DOHH2 (cell line): ENCODE measurements at regions not wholly inside any gene's neighbourhood (a gene's known extent, or its start where the extent isn't known, plus 50 kb on each side); places are given as distances from the start of the nearest gene placed in this dataset.

Source experiments
- H3F3A ChIP-seq: fragments of 200-600 bp; sonication (generic), shearing (Covaris generic); 2 replicates; pipeline ENCODE4 v1.6.0; 2016; ENCODE audit warnings: antibody characterized with exemption, mild to moderate bottlenecking; ENCODE audit not compliant: control insufficient read depth, insufficient read depth
- H3K27ac ChIP-seq: fragments of 200-600 bp; sonication (generic); 2 replicates; pipeline ENCODE4 v1.5.1; 2014; ENCODE audit warnings: low read depth, mild to moderate bottlenecking, low read length, moderate library complexity
- H3K27me3 ChIP-seq: fragments of 200-600 bp; sonication (generic); 2 replicates; pipeline ENCODE4 v1.6.1; 2014; ENCODE audit warnings: mild to moderate bottlenecking, low read length, mixed read lengths; ENCODE audit not compliant: control insufficient read depth
- H3K36me3 ChIP-seq: fragments of 200-600 bp; sonication (generic); 2 replicates; pipeline ENCODE4 v1.6.1; 2014; ENCODE audit warnings: mild to moderate bottlenecking, low read length, moderate library complexity, mixed read lengths; ENCODE audit not compliant: control insufficient read depth
- H3K4me1 ChIP-seq: fragments of 200-600 bp; sonication (generic); 2 replicates; pipeline ENCODE4 v1.6.1; 2014; ENCODE audit warnings: mild to moderate bottlenecking, low read length, mixed read lengths; ENCODE audit not compliant: control insufficient read depth
- H3K4me2 ChIP-seq: fragments of 200-600 bp; sonication (generic); 2 replicates; pipeline ENCODE4 v1.6.0; 2014; ENCODE audit warnings: mild to moderate bottlenecking, low read length, moderate library complexity
- H3K4me3 ChIP-seq: fragments of 200-600 bp; sonication (generic); 2 replicates; pipeline ENCODE4 v1.5.1; 2014; ENCODE audit warnings: mild to moderate bottlenecking, low read length, mixed read lengths
- H3K79me2 ChIP-seq: fragments of 200-600 bp; sonication (generic); 2 replicates; pipeline ENCODE4 v1.6.1; 2014; ENCODE audit warnings: mild to moderate bottlenecking, low read length, mixed read lengths; ENCODE audit not compliant: control insufficient read depth
- H3K9me2 ChIP-seq: fragments of 200-600 bp; sonication (generic); replicated peaks from 2 replicates; pipeline ENCODE4 v1.6.1; 2014; ENCODE audit warnings: mild to moderate bottlenecking, low read length, mixed read lengths; ENCODE audit not compliant: control insufficient read depth
- H3K9me3 ChIP-seq: fragments of 200-600 bp; sonication (generic); 2 replicates; pipeline ENCODE4 v1.6.1; 2014; ENCODE audit warnings: antibody characterized with exemption, low read length, mixed read lengths; ENCODE audit not compliant: control insufficient read depth, insufficient read depth
- H4K20me1 ChIP-seq: fragments of 200-600 bp; sonication (generic); 2 replicates; pipeline ENCODE4 v1.6.0; 2014; ENCODE audit warnings: low read depth, mild to moderate bottlenecking, antibody characterized with exemption, low read length, moderate library complexity; ENCODE audit not compliant: control insufficient read depth, insufficient read depth
- EZH2phosphoT487 ChIP-seq: fragments of 200-600 bp; sonication (generic); IDR thresholded peaks from 2 replicates; pipeline ENCODE4 v1.6.1; 2017; ENCODE audit warnings: borderline replicate concordance, mild to moderate bottlenecking, antibody characterized with exemption, low read length, moderate library complexity, mixed read lengths
- TF ChIP-seq, protein P1 (sequence below): fragments of 200-600 bp; sonication (generic); IDR thresholded peaks from one replicate; pipeline ENCODE4 v1.5.1; 2014; ENCODE audit warnings: antibody characterized with exemption, mild to moderate bottlenecking, low read depth, low read length; ENCODE audit not compliant: poor library complexity, severe bottlenecking

DNA sequence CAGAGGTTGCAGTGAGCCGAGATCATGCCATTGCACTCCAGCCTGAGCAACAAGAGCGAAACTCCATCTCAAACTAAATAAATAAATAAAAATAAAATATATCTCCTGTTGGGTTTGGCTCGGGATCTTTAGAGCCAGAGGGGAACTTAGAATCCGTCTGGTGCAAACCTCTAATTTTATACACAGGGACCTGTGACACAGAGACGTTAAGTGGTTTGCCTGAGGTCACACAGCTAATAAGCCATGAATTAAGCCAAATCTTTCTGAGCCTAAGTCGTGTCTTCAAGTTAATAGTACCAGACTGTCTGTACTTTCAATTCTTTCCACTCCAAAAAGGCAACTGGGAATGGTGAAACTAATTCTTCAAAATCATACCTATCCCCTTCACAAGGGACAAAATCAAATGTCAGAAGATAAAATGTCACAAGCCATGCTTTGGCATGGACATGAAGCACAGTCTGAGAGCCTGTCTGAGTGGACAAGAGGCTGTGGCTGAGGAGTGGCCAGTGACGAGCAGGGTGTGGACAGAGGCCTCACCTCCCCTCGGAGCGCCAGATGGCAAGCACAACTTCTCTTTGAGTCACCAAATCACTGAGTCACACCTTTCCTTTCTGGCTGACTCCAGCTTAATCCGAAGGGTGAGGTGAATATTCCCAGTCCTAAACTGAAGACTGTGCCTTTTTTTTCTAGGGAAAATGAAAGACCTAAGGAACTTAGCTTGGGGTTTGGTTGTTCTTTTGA is 177.4 kb downstream of the TFAP2A start:
- Histone ChIP-seq H3K27me3 (0 out of 2 replicates have a peak, but pooled peaks cover 2% of the 10 kb centered on the region), H3K4me2 (no peak overlapping the region), H3K79me2 (no peaks in the 10 kb centered on the region), H3K9me3 (no peaks in the 10 kb centered on the region), H3F3A (no peaks in the 10 kb centered on the region), H4K20me1 (no peaks in the 10 kb centered on the region), H3K27ac (no peak overlapping the region), H3K4me3 (no peak overlapping the region), H3K4me1 (no peaks in the 10 kb centered on the region), H3K9me2 (no peaks in the 10 kb centered on the region), H3K36me3 (no peaks in the 10 kb centered on the region)
- TF ChIP-seq EZH2phosphoT487: no peak
- TF ChIP-seq, protein P1, sequence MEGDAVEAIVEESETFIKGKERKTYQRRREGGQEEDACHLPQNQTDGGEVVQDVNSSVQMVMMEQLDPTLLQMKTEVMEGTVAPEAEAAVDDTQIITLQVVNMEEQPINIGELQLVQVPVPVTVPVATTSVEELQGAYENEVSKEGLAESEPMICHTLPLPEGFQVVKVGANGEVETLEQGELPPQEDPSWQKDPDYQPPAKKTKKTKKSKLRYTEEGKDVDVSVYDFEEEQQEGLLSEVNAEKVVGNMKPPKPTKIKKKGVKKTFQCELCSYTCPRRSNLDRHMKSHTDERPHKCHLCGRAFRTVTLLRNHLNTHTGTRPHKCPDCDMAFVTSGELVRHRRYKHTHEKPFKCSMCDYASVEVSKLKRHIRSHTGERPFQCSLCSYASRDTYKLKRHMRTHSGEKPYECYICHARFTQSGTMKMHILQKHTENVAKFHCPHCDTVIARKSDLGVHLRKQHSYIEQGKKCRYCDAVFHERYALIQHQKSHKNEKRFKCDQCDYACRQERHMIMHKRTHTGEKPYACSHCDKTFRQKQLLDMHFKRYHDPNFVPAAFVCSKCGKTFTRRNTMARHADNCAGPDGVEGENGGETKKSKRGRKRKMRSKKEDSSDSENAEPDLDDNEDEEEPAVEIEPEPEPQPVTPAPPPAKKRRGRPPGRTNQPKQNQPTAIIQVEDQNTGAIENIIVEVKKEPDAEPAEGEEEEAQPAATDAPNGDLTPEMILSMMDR: no peak

DNA sequence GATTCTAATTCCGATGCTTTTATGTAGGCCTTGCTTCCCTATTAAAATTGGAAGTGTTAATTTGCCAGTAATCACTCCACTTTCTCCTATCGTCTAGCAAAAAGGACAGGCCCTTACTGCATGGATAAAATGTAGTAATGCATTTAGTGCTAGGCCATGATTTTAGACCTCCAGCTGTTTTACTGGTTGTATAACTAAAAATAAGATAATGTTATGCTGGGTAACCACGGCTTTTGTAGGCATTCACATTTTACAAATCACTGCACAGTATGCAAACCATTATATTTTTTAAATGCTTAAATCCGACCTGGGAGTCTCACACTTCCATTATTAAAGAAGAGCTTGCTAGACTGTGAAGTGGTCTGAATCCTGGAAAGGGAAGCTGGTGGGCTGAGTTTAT is 179.5 kb downstream of the TFAP2A start:
- H3K4me3 ChIP-seq: no peak overlapping the region
- TF ChIP-seq, protein P1: no peak
- no peak for TF ChIP-seq EZH2phosphoT487

DNA sequence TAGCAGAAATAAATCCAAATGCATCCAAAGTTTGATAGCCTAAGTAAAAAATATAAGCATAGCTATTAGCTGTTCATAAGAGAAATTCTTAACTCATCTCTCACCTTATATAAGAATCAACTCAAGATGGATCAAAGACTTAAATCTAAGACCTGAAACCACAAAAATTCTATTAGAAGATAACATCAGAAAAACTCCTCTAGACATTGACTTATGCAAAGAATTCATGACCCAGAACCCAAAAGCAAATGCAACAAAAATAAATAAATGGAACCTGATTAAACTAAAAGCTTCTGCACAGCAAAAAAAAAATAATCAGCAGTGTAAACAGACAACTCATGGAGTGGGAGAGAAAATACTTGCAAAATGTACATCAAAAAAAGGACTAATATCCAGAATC is 184.3 kb downstream of the TFAP2A start:
- no peaks in the 10 kb centered on the region for H3K9me2 ChIP-seq
- no peaks in the 10 kb centered on the region for H3K36me3 ChIP-seq
- no peaks in the 10 kb centered on the region for H3K9me3 ChIP-seq
- H3K4me3 ChIP-seq: no peak overlapping the region
- H3K27me3 ChIP-seq: no peaks in the 10 kb centered on the region
- H3K79me2 ChIP-seq: no peaks in the 10 kb centered on the region
- H3K4me2 ChIP-seq: no peak overlapping the region
- TF ChIP-seq, protein P1: no peak
- no peak for TF ChIP-seq EZH2phosphoT487
- no peak overlapping the region for H3K27ac ChIP-seq
- H4K20me1 ChIP-seq: no peaks in the 10 kb centered on the region
- H3K4me1 ChIP-seq: no peaks in the 10 kb centered on the region
- H3F3A ChIP-seq: no peaks in the 10 kb centered on the region

More for the DNA sequence above, 179.5 kb downstream of the TFAP2A start:
- Histone ChIP-seq H3K79me2 (no peaks in the 10 kb centered on the region), H3K27ac (no peak overlapping the region), H3F3A (no peaks in the 10 kb centered on the region), H3K9me3 (no peaks in the 10 kb centered on the region), H4K20me1 (no peaks in the 10 kb centered on the region), H3K27me3 (no peaks in the 10 kb centered on the region), H3K4me1 (no peaks in the 10 kb centered on the region), H3K36me3 (no peaks in the 10 kb centered on the region), H3K4me2 (no peak overlapping the region), H3K9me2 (no peaks in the 10 kb centered on the region)
